Muscle of back (tissue), 3 donors: ENCODE measurements at regions not wholly inside any gene's neighbourhood (a gene's known extent, or its start where the extent isn't known, plus 50 kb on each side); places are given as distances from the start of the nearest gene placed in this dataset.
A peak's percentile ranks its signal among the peaks of the same experiment; 100 is the strongest.

Source experiments
- DNase-seq, 3 donors: peaks; one replicate each; pipeline versions ENCODE4 v3.0.0 to v3.0.0-alpha.2; 2013

- DNase-seq: no peak
Measured at GRCh38 chr18:40452599-40452998, 1502.4 kb upstream of the PIK3C3 start.

DNA sequence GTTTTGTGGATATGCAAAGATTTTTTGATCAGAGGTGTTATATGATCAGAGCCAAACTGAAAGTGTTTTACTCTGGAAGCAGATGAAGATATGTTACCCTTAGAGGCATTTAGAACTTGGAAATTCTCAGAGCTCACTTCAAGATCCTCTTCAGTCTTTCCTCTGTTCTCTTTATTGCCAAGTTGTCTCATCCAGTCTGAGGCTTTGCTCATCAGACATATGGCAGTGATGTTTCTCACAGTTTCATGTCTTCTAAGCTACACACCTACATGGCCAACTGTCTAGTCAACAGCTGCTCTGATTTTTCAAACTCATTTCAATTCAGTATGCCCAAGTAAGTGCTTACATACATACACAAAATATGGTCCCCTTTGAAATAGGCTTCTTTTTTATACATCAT is 1504.3 kb upstream of the PIK3C3 start:
- DNase-seq: no peak

DNA sequence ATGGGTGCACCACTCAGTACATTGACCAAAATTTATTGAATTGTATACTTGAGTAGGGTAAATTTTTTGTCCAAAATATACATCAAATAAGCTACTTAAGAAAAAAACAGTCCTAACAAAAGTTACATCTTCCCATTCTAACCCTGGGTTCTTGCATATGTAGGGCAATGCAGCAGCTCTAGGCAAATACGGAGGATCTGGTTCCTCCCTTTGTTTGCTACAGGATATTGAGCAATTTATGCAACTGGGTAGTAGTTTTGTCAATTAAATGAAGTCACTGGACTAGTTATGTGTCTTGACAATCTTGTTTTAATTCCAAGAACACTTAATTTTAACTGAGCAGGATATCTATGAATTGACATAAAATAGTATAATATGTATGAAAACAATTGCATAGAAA is 1507.2 kb upstream of the PIK3C3 start:
- no peak for DNase-seq

- no peak for DNase-seq
Measured at GRCh38 chr18:40440088-40440487, 1514.9 kb upstream of the PIK3C3 start.

DNA sequence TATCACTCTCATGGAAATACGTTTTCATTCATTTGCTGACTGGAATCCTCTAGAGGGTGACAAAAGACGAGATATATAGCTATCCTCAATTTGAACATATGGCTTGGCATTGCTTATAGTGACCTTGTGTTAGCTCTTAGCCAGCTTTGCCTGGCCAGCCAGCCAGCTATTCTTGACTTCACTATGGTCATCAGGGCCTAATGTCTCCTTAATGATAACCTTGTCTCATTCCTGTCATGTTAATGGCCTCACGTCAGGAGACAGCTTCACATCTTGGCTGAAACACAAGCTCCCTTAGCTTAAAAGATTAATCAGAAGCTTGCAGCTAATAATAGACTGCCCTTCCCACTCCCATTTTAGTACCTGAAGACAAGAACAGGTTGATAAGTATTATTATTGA is 1517.5 kb upstream of the PIK3C3 start:
- DNase-seq: peak; percentile 9 to 35 (median 33)

- no peak for DNase-seq
Measured at GRCh38 chr18:40431071-40431985, 1523.7 kb upstream of the PIK3C3 start.

DNA sequence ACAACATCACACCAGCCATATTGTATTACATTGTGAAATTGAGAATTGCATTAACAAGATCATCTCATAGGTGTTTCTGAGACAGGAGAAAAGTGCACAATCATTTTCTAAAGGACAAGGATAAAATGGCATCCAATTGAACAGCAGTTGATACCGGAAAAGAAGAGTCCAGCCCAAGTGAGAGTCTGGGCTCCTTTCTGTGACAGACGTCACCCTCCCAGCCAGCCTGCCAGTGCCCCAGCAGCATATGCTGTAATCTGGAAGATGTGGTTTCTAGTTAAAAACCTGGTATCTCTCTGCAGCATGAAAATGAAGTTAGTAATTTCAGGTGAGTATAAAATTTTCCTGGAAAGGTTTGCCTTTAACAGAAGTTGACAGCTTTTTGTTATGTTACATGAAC is 1531.7 kb upstream of the PIK3C3 start:
- DNase-seq: no peak

- DNase-seq: no peak
Measured at GRCh38 chr18:40420675-40421074, 1534.4 kb upstream of the PIK3C3 start.

DNA sequence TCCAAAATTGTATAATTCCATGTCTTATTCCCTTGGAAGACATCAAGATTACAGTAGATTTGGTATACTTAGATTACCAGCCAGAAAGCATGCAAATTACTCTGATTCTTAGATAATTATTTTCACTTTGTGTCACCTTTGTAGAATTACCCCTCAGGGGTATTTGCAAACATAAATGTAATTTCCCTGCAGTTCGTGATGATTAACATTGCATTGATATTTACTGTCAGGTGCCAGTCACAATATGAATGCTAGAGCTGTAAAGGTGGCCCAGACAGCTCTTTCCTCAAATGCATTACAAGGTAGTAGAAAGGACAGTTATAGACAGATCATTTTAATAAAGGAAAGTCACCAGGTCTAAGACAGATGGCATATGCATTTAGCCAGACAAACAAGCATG is 1537.5 kb upstream of the PIK3C3 start:
- DNase-seq: no peak

DNA sequence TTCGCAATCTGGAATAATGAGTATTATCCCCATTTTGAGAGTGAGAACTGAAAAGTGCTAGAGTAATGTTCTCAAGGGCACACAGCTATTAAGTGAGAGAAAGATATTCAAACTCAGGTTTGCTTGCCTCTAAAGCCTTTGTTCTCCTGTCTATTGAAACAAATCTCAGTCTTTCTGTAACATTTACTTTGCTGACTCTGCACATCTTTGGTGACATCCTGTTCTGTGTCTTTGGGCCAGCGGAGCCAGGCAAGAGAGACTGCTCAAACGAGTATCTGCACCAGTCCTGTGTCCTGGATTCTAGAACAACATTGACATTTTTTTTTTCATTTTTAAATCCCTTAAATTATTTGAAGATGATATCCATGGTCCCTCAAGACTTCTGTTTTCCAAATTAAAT is 1539.2 kb upstream of the PIK3C3 start:
- no peak for DNase-seq

GRCh38 chr18:40415176-40415791 is 1539.8 kb upstream of the PIK3C3 start:
- no peak for DNase-seq

GRCh38 chr18:40414155-40414754 is 1540.8 kb upstream of the PIK3C3 start:
- peak in 1 of 3 donors; percentile 45 for DNase-seq

DNA sequence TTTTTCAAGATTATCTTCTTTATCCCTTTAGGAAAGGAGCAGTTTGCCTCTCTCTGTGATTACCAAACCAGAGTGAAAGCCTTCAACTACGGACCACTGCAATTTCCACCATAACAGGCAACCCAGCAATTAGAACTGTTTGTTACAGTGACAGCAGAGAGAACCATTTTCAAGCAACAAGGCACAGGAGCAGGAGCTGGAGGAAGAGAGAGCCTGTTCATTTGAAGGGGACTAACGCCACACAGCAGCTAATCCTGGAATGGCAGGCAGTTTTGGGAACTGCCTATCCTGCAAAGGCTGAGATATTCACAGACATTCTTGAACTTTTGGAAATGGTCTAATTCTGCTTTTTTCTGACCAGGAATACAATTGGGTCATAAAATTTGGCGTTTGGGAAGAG is 1541.9 kb upstream of the PIK3C3 start:
- DNase-seq: peak in 2 of 3 donors; percentile 22 to 54

DNA sequence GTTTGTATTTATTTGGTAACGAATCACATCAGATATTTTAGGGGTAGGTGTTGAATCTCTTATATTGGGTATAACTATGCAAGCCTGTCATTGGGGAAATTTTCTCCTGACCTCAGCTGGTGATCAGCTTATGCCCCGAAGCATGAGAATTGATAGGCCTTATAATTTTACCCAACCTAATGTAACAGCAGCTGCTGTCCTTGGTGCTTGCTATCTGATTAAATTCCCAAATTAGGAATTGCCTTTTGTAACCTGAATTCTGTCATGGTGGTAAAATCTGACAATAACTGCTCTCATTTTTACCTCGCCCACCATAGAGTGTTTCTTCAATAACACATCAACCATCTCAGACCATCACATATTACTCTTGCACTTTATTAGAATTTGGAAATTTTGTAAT is 1542.6 kb upstream of the PIK3C3 start:
- DNase-seq: no peak

GRCh38 chr18:40407909-40408308 is 1547.1 kb upstream of the PIK3C3 start:
- peak in 2 of 3 donors; percentile 26 to 69 for DNase-seq

DNA sequence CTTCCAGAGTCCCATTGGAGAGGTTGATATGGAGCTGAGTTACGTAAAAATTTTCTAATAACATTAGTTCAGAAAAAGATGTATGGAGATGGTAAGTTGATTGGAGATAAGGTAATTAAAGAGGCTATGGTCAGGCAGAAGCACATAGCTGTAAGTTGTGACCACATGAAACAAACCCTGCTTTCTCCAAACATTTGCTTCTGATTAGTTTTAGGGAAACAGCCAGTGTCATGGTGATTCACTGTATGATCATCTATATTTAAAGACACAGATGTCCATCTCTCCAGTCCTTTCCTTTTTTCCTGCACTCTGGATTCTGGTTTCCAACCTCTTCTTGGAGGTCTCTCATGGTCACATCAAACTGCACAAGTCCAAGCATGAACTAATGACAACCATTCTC is 1550.8 kb upstream of the PIK3C3 start:
- DNase-seq: peak in 1 of 3 donors; percentile 38

DNA sequence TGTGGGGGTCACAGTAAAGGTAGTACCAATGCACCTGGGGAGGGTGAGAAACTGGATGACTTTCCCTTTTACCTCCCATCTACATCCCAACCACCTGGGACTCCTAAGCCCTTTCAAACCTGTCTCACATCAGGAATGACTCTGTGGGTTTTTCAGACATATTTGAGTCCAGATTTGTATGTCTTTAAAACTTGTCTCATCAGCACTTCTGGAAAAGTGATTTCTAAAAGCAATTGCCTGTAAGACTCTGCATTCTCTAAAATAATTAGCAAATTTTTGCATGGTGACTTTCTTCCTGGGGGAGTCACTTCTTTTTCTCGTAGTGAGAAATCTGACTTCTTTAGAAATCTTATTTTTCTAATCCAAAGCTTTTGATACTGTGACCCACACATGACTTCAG is 1553.0 kb upstream of the PIK3C3 start:
- DNase-seq: no peak

DNA sequence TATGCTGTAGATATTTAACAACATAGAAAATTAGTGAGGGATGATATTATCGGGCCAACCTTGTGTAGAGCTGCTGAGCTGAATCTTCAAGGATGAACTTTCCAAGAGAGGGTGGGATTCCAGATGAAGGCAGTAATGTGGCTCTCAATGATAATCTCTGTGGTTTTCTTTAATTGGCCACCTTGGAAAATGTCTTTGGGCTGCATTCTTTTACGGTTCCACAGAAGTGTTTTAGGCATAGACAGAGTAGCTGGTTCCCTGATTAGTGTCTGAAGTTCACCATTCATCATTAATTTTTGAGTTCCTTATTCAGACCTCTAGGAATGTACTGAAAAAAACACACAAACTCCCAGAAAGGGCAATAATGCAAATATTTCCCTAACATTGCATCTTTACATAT is 1566.9 kb upstream of the PIK3C3 start:
- peak in 1 of 3 donors; percentile 16 for DNase-seq

GRCh38 chr18:40387130-40387787 is 1567.8 kb upstream of the PIK3C3 start:
- DNase-seq: no peak

GRCh38 chr18:40382197-40382596 is 1572.8 kb upstream of the PIK3C3 start:
- no peak for DNase-seq

DNA sequence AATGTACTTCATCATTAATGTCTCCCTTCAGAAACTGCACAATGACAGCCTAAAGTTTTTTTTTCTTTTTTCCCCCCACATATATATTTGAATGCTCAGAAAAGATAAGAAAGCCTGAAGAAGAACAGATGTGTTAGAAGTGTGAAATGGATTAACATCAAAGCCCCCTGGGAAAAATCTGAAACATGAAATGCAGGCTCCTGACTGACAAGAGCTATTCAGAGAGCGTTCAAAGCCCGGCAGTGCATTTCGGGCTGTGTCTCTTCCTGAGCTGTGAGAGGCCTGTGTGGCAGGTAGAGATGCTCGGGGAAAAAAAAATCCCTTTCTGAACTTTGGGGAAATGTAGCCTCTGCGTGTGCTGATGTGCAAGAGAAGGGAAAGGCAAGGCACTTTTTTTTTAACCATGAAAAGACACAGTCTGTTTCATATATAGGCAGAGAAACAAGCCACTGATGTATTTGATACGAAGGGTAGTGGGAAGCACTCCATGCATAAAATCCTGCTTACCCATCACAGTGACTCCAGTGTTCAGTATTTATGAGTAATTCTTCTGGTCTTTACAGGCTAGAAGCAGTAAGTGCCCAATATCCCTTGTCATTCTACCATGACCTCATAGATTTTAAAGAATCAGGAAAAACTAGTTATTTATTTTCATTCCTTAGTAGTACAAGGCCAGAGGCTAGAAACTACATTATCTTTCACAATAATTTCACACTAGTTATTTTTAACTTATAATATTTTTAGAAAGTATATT is 1574.2 kb upstream of the PIK3C3 start:
- DNase-seq: peak in 1 of 3 donors; percentile 35

DNA sequence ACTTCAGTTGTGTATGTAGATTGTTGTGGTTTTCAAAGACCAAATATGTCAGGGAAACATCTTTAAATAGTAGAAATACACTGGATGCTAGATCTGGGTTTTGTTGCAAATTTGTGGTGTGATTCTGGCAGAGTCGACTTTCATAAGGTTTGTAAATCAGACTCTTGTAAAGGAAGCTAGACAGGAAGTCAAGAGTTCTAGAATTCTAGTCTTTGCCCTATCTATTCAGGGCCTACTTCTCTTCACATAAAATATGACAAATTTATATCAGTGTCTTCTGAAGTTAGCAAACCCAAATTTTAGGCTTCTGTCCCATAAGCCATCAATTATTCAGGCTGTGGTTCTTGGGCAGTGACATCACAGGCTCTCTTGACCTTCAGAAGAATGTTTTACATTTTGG is 1579.2 kb upstream of the PIK3C3 start:
- peak in 1 of 3 donors; percentile 28 for DNase-seq
